Femur (tissue), 1 donor: ENCODE measurements at regions not wholly inside any gene's neighbourhood (a gene's known extent, or its start where the extent isn't known, plus 50 kb on each side); places are given as distances from the start of the nearest gene placed in this dataset.

Experiments
- DNase-seq: peaks from one replicate; pipeline ENCODE4 v3.0.0-alpha.2; 2017

GRCh38 chr5:68954618-68954910, 139.2 kb upstream of the SLC30A5 start:
- DNase-seq, result no peak

- no peak for DNase-seq
Measured at GRCh38 chr5:68957591-68957990, 136.2 kb upstream of the SLC30A5 start.

- DNase-seq, result no peak
Measured at GRCh38 chr5:68958428-68958827, 135.4 kb upstream of the SLC30A5 start.

- no peak for DNase-seq
Measured at GRCh38 chr5:68960456-68960855, 133.4 kb upstream of the SLC30A5 start.

- no peak for DNase-seq
Measured at GRCh38 chr5:68960961-68961360, 132.9 kb upstream of the SLC30A5 start.

DNA sequence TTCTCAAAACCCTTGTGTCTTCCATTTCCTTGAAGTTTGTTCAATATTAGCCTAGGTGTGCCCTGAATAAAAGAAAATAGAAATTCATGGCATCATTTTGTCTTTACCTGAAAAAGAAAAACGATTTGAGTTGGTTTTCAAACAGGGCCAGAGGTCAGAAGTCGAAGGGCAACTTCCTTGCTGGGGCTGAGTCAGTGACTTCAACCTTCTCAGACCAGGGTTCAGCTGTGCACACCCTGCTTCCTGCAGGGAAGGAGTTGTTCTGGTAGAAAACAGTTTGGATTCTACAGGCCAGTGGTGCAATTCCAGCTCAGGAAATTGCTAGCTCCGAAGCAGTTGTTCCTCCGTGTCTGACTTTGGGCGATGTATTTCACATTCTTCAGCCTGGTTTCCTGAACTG, 132.1 kb upstream of the SLC30A5 start:
- no peak for DNase-seq

DNA sequence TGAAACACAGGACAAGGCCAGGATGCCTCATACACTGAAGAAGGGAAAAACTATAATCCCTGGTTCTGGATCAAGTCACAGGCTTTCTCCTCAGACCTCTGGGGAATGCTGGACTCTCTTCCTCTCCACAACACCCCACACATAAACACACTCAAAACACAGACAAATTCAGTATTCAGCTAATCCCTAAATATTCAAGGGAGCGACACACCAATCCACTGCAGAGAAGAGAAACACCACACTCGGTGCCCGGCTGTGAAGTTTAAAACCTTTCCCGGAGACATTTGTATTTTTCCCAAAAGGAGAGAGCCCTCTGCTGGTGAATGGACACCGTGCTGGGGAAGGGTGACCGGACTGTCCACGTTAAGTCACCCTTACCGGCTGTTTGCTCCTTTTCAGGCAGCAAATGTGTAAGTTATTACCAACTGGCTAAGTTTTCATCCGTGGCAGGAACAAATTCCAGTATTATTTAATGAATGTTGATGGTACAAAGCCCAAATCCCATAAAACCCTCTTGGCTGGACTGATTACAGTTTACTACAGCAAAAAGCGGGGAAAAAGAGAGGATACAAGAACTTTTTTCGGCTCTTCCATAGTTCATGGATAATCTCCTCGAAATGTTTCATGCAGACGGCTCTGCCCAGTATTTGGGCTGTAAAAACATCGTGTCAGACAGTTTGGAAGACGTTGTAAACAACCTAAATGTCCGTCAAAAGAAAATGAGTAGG, 130.9 kb upstream of the SLC30A5 start:
- peak; percentile 81 for DNase-seq

GRCh38 chr5:68964679-68965078, 129.1 kb upstream of the SLC30A5 start:
- DNase-seq, result no peak

GRCh38 chr5:68965926-68966325, 127.9 kb upstream of the SLC30A5 start:
- DNase-seq, result no peak

- DNase-seq, result no peak
Measured at GRCh38 chr5:68966596-68966995, 127.2 kb upstream of the SLC30A5 start.

DNA sequence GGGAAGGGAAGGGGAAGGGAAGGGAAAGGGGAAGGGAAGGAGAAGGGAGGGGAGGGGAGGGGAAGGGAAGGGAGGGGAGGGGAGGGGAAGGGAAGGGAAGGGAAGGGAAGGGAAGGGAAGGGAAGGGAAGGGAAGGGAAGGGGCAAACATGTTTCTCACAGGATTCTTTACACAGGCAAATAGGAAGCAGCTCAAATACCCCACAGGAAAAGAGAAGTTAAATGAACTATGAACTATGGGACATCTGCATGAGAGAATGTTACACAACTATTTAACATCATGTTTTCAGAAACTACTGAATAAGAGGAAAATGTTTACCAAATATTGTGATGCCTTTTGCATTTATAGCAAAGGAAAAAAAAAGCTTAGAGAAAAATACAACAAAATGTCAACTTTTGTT, 125.4 kb upstream of the SLC30A5 start:
- DNase-seq, result no peak

DNA sequence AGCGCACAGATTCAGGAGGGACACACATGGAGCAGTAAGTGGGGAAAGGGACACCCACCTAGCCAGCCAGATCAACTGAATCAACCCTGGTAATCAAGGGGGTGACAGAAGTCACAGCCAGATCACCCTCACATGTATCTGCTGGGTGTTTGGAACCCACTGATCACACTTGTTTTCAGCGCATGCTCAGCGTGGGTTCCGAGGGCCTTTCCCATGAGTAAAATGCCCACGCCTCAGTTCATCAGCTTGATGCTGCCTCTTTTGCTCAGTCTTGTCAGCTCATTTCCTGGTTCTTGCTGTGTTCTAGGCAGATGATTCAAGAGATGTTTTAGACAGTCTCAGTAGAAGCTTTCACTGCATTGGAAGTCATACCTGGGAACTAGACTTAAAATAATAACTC, 123.2 kb upstream of the SLC30A5 start:
- no peak for DNase-seq

- DNase-seq, result no peak
Measured at GRCh38 chr5:68973696-68974095, 120.1 kb upstream of the SLC30A5 start.

- no peak for DNase-seq
Measured at GRCh38 chr5:68983043-68983442, 110.8 kb upstream of the SLC30A5 start.

DNA sequence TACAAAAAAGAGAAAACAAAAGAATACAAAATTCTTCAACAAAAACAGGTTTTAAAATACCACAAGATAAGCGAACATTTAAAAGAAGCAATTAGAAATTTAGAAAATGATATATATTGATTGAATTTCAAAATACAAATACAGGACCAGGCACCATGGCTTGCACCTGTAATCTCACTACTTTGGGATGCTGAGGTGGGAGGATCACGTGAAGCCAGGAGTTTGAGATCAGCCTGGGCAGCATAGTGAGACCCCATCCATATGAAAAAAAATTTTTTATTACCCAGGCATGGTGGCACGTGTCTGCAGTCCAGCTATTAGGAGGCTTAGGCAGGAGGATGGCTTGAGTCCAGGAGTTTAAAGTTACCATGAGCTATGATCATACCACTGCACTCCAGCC, 109.9 kb upstream of the SLC30A5 start:
- DNase-seq, result no peak

DNA sequence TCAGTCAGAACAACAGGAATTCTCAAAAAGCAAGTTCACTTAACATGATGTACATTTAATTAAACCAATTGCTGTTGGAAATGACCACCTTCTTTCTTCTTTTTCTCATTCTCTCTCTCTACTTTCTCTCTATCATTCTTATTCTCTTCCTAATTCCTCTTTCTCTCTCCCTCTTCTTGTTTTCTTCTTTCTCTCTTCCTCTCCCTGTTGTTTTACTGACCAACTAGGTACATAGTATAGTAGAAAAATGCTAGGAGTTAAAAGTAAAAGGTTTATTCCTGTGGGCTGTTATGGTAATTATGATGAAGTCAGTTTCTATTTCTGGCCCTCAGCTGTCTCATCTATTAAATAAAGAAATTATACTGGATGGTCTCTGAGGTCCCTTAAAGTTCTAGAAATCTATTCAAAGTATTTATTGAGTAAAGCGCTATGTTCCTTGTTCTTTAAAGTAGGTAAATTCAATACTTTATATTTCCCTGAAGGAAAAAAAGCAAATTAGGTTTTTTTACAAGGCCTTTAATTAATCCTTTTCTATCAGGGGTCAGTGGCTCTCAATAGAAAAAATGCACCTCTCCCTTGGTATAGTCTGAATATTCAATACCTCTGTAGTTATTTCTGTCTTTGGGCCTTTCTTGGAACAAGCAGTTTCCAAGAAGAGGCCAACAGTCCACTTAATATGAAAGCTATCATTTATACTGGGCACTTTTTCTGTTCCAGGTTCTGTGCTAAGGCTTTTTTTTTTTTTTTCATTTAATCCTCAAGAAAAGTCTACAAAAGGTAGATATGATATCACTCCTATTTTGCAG, 102.3 kb upstream of the SLC30A5 start:
- DNase-seq, result no peak

DNA sequence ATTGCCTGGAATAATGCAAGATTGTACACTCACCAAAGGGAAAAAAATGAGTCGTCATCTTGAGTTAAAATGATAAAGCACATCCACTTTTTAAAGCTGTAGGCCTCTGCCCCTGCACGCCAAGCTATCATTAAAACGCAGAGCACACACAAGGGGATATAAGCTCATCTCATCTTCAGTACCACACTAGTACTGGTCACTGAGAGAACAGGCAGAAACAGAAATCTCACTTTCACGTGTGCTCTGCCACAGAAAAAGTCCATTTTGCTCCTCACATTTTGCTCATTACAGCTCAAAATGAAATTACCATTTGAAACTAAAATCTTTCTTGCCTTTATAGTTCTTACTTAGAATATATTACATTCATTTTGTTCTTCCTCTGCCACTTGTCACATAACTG, 99.2 kb upstream of the SLC30A5 start:
- DNase-seq, result no peak

GRCh38 chr5:68995845-68996545, 97.8 kb upstream of the SLC30A5 start:
- DNase-seq, result no peak

DNA sequence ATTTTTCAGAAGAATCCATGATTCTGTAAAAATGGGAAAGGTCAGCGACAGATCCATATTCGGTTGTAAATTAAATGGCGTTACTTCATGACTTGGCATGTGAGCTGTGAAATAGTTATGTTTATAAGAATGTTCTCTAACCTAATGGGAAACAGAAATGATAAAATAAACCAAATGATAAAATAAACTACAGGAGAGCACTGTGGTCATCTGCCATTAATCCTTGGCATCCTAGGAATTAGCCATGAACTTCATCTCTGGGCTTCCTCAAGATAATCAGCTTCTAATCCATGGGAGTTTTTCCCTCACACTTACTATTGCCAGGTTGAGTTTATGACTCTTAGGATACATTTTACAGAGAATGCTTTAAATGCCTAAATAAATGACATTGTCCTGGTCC, 94.6 kb upstream of the SLC30A5 start:
- no peak for DNase-seq

GRCh38 chr5:69000216-69000919, 93.4 kb upstream of the SLC30A5 start:
- no peak for DNase-seq

GRCh38 chr5:69000949-69001348, 92.9 kb upstream of the SLC30A5 start:
- no peak for DNase-seq

DNA sequence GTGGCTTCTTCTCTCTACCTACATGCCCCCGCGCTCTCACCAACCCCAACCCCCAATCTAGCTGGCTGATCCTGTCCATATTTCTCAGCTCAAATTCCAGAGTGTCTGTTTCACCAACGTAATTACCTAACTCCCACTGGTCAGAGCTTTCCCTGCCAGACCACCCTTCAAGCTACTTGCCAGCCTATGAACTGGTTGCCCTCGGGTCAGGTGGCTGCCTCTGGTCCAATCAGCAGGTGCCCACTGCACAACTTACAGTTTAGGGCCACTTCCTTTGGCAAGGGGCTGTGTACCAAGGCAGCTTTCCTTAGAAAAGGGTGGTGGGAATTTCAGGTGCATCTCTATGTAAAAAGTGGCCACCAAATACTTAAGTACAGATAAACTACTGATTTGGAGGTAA, 92.2 kb upstream of the SLC30A5 start:
- no peak for DNase-seq

DNA sequence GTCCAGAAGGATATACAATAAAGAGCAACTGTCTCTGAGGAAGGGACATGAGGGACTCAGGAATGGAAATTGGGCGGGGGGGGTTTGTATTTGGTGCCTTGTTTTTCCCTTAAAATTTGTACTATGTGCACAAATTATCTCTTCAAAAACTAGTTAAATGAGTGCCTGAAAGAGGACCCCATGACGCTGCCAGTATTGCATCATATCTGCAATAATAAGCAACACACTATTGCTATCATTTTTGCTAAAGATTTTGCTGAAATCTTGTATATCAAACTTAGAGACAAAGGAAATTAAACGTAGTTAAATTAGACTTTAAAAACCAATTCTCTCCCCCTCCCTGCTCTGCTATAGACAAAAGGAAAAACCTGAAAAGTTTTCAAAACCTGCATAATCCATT, 89.7 kb upstream of the SLC30A5 start:
- no peak for DNase-seq

GRCh38 chr5:69004676-69005075, 89.1 kb upstream of the SLC30A5 start:
- DNase-seq, result no peak
